ENCODE measurements at regions not wholly inside any gene's neighbourhood (a gene's known extent, or its start where the extent isn't known, plus 50 kb on each side); places are given as distances from the start of the nearest gene placed in this dataset.

- peak; percentile 60; the same call in 1 of the 2 replicates for TF ChIP-seq FOSL2 (IDR thresholded peaks at IDR 0.05; ENCODE audit: borderline replicate concordance, low read depth)
- TF ChIP-seq NRF1 (IDR thresholded peaks at IDR 0.05; ENCODE audit: low read depth, low read length), result no peak
- peak; percentile 90 for TF ChIP-seq REST (IDR thresholded peaks at IDR 0.05; ENCODE audit: low read depth, low read length)
- no peak overlapping the region for H3K9ac ChIP-seq
- H3K36me3 ChIP-seq (replicated peaks in 1 of 2; ENCODE audit: control insufficient read depth in 1 of 2, insufficient read depth in 2 of 2, low read length in 1 of 2), result no peaks in the 10 kb centered on the region
- ChIA-PET POLR2A (interaction anchor here (1.0 kb wide), 1 partner anchor 44 kb away, joined by 4 read pairs; no protein-coding TSS in a partner anchor), CTCF (interaction anchor here (1.0 kb wide), 1 partner anchor 29 kb away, joined by 3 read pairs; no protein-coding TSS in a partner anchor)
- H3K4me3 ChIP-seq (ENCODE audit: low read depth in 2 of 2, low read length in 1 of 2), result no peak overlapping the region
- H2AFZ ChIP-seq (ENCODE audit: low read depth), result no peak overlapping the region; the same call in 1 of the 2 replicates
- H3K4me1 ChIP-seq (ENCODE audit: control insufficient read depth in 1 of 2, insufficient read depth in 2 of 2, low read depth in 1 of 2, low read length in 1 of 2), result peaks cover 7 to 22% of the 10 kb centered on the region in 2 experiments; a peak in 2 of 4 replicates
- H3F3A ChIP-seq (replicated peaks; ENCODE audit: insufficient read depth), result no peaks in the 10 kb centered on the region
- H3K27me3 ChIP-seq (ENCODE audit: insufficient read depth), result no peaks in the 10 kb centered on the region
- H3K9me3 ChIP-seq, result no peaks in the 10 kb centered on the region
- H3K9me2 ChIP-seq, result no peaks in the 10 kb centered on the region
- H4K20me1 ChIP-seq (ENCODE audit: insufficient read depth), result no peaks in the 10 kb centered on the region
- WGBS (ENCODE audit: low lambda C conversion rate), result 45% methylated on average over 3 of the region's 4 CpGs
- no peak for DNase-seq
- 0 out of 4 replicates have a peak overlapping the region, but pooled peaks of 1 of the 2 experiments have one; percentile 27 for H3K27ac ChIP-seq (ENCODE audit: low read depth in 2 of 2, low read length in 1 of 2)
- H3K4me2 ChIP-seq, result peak overlapping the region; percentile 52
- no peaks in the 10 kb centered on the region for H3K79me2 ChIP-seq (ENCODE audit: insufficient read depth)
Observed at GRCh38 chr13:30020726-30021312, 170.4 kb upstream of the UBL3 start.

- H3K4me1 ChIP-seq (ENCODE audit: control insufficient read depth in 1 of 2, insufficient read depth in 2 of 2, low read depth in 1 of 2, low read length in 1 of 2), result peaks cover 15 to 20% of the 10 kb centered on the region in 2 experiments; a peak in 2 of 4 replicates
- no peak for DNase-seq
- H3F3A ChIP-seq (replicated peaks; ENCODE audit: insufficient read depth), result no peaks in the 10 kb centered on the region
- no peak overlapping the region; the same call in 1 of the 2 replicates for H2AFZ ChIP-seq (ENCODE audit: low read depth)
- H3K4me3 ChIP-seq (ENCODE audit: low read depth in 2 of 2, low read length in 1 of 2), result no peak overlapping the region
- H3K36me3 ChIP-seq (replicated peaks in 1 of 2; ENCODE audit: control insufficient read depth in 1 of 2, insufficient read depth in 2 of 2, low read length in 1 of 2), result no peaks in the 10 kb centered on the region
- H3K27me3 ChIP-seq (ENCODE audit: insufficient read depth), result no peaks in the 10 kb centered on the region
- no peaks in the 10 kb centered on the region for H3K9me2 ChIP-seq
- no peak overlapping the region for H3K9ac ChIP-seq
- H3K27ac ChIP-seq (ENCODE audit: low read depth in 2 of 2, low read length in 1 of 2), result no peak overlapping the region
- CTCF ChIA-PET, result no interaction called here
- no peak for TF ChIP-seq GATA2 (CRISPR knock-in tag; IDR thresholded peaks at IDR 0.05)
- TF ChIP-seq SMC3 (IDR thresholded peaks at IDR 0.05; ENCODE audit: low read depth, low read length), result no peak
- TF ChIP-seq TEAD4 (IDR thresholded peaks at IDR 0.05; ENCODE audit: borderline replicate concordance, insufficient read depth), result no peak
- no peak for TF ChIP-seq YY1 (IDR thresholded peaks at IDR 0.05; ENCODE audit: low read depth)
- TF ChIP-seq RAD21 (IDR thresholded peaks at IDR 0.05; ENCODE audit: low read length), result no peak
- TF ChIP-seq GABPA (IDR thresholded peaks at IDR 0.05; ENCODE audit: low read depth), result no peak
- TF ChIP-seq MEF2A (IDR thresholded peaks at IDR 0.05; ENCODE audit: borderline replicate concordance, low read depth), result no peak
- no peak for TF ChIP-seq RFX5 (IDR thresholded peaks at IDR 0.05; ENCODE audit: low read length)
- TF ChIP-seq JUND (IDR thresholded peaks at IDR 0.05), result no peak
- TF ChIP-seq NRF1 (IDR thresholded peaks at IDR 0.05; ENCODE audit: low read depth, low read length), result no peak
- no peak for TF ChIP-seq TCF12 (IDR thresholded peaks at IDR 0.05)
- TF ChIP-seq EZH2phosphoT487 (IDR thresholded peaks at IDR 0.05; ENCODE audit: borderline replicate concordance, low read depth), result no peak
- TF ChIP-seq NFIC (IDR thresholded peaks at IDR 0.05; ENCODE audit: borderline replicate concordance), result no peak
- no peak for TF ChIP-seq MAX (IDR thresholded peaks at IDR 0.05; ENCODE audit: low read depth)
- TF ChIP-seq RXRA (IDR thresholded peaks at IDR 0.05; ENCODE audit: borderline replicate concordance, low read depth), result no peak
- no peaks in the 10 kb centered on the region for H3K9me3 ChIP-seq
- no peaks in the 10 kb centered on the region for H3K79me2 ChIP-seq (ENCODE audit: insufficient read depth)
- POLR2A ChIA-PET, result interaction anchor here (1.0 kb wide), 1 partner anchor 45 kb away, joined by 4 read pairs; no protein-coding TSS in a partner anchor
- WGBS (ENCODE audit: low lambda C conversion rate), result 75% methylated on average over 13 of the region's 15 CpGs
- no peaks in the 10 kb centered on the region for H4K20me1 ChIP-seq (ENCODE audit: insufficient read depth)
- H3K4me2 ChIP-seq, result peak overlapping the region; percentile 52; the same call in 1 of the 2 replicates
Observed at GRCh38 chr13:30019648-30020626, 169.5 kb upstream of the UBL3 start.

Data from SK-N-SH (cell line).